Hepatic stellate cell (primary cell): ENCODE measurements at regions not wholly inside any gene's neighbourhood (a gene's known extent, or its start where the extent isn't known, plus 50 kb on each side); places are given as distances from the start of the nearest gene placed in this dataset.

ENCODE experiments used
- DNase-seq: peaks from one replicate; pipeline ENCODE4 v3.0.0; 2011; ENCODE audit warnings: low spot score

GRCh38 chr4:23245203-23245832, 552.6 kb downstream of the GBA3 start:
- no peak for DNase-seq

GRCh38 chr4:23242962-23243361, 550.2 kb downstream of the GBA3 start:
- DNase-seq: no peak

GRCh38 chr4:23241408-23241807, 548.7 kb downstream of the GBA3 start:
- no peak for DNase-seq

GRCh38 chr4:23238848-23239247, 546.1 kb downstream of the GBA3 start:
- no peak for DNase-seq

GRCh38 chr4:23237771-23238170, 545.0 kb downstream of the GBA3 start:
- DNase-seq: no peak

GRCh38 chr4:23235628-23236390, 543.1 kb downstream of the GBA3 start:
- DNase-seq: no peak

GRCh38 chr4:23234716-23235115, 542.0 kb downstream of the GBA3 start:
- DNase-seq: no peak

GRCh38 chr4:23234018-23234417, 541.3 kb downstream of the GBA3 start:
- DNase-seq: no peak

- DNase-seq: no peak
Observed at GRCh38 chr4:23233596-23233995, 540.9 kb downstream of the GBA3 start.

GRCh38 chr4:23232987-23233386, 540.2 kb downstream of the GBA3 start:
- DNase-seq: no peak

- DNase-seq: no peak
Observed at GRCh38 chr4:23225564-23225963, 532.8 kb downstream of the GBA3 start.

GRCh38 chr4:23224684-23225420, 532.1 kb downstream of the GBA3 start:
- DNase-seq: no peak

GRCh38 chr4:23220911-23221310, 528.2 kb downstream of the GBA3 start:
- DNase-seq: no peak

GRCh38 chr4:23219779-23220408, 527.2 kb downstream of the GBA3 start:
- no peak for DNase-seq

GRCh38 chr4:23213198-23213597, 520.5 kb downstream of the GBA3 start:
- no peak for DNase-seq

GRCh38 chr4:23212558-23212957, 519.8 kb downstream of the GBA3 start:
- no peak for DNase-seq

GRCh38 chr4:23207059-23207458, 514.3 kb downstream of the GBA3 start:
- DNase-seq: no peak

- DNase-seq: no peak
Observed at GRCh38 chr4:23202712-23203247, 510.0 kb downstream of the GBA3 start.

- no peak for DNase-seq
Observed at GRCh38 chr4:23194751-23195150, 502.0 kb downstream of the GBA3 start.

- no peak for DNase-seq
Observed at GRCh38 chr4:23174179-23174578, 481.4 kb downstream of the GBA3 start.

- no peak for DNase-seq
Observed at GRCh38 chr4:23171976-23172375, 479.2 kb downstream of the GBA3 start.

GRCh38 chr4:23169608-23170311, 477.0 kb downstream of the GBA3 start:
- no peak for DNase-seq
